ENCODE measurements at regions not wholly inside any gene's neighbourhood (a gene's known extent, or its start where the extent isn't known, plus 50 kb on each side); places are given as distances from the start of the nearest gene placed in this dataset.

DNA sequence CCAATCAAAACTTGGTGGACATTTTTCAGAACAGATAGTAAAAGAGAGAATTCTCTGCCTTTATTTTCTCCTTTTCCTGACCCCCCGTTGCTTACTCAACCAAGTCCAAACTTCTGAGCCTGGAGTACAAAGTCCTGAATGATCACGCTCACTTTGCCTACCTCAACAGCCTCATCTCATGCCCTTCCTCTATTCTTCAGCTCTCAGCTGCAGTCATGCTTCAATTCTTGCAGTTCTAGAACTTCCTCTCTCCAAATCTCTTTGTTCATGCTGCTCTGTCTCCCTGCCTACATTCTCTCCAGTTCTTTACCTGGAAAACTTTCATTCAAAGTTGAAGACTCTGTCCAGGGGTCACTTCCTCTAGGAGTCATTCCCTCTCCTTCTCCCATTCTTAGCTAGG lies 398.5 kb upstream of the SLC24A2 start:
- TF ChIP-seq POLR2A (IDR thresholded peaks at IDR 0.05): no peak
- TF ChIP-seq, protein P1, sequence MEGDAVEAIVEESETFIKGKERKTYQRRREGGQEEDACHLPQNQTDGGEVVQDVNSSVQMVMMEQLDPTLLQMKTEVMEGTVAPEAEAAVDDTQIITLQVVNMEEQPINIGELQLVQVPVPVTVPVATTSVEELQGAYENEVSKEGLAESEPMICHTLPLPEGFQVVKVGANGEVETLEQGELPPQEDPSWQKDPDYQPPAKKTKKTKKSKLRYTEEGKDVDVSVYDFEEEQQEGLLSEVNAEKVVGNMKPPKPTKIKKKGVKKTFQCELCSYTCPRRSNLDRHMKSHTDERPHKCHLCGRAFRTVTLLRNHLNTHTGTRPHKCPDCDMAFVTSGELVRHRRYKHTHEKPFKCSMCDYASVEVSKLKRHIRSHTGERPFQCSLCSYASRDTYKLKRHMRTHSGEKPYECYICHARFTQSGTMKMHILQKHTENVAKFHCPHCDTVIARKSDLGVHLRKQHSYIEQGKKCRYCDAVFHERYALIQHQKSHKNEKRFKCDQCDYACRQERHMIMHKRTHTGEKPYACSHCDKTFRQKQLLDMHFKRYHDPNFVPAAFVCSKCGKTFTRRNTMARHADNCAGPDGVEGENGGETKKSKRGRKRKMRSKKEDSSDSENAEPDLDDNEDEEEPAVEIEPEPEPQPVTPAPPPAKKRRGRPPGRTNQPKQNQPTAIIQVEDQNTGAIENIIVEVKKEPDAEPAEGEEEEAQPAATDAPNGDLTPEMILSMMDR (IDR thresholded peaks at IDR 0.05 in 8 of 11, conservative IDR thresholded peaks at IDR 0.05 in 3 of 11): no peak

Measured in spleen (tissue), 7 donors.